ENCODE measurements at regions not wholly inside any gene's neighbourhood (a gene's known extent, or its start where the extent isn't known, plus 50 kb on each side); places are given as distances from the start of the nearest gene placed in this dataset.

DNA sequence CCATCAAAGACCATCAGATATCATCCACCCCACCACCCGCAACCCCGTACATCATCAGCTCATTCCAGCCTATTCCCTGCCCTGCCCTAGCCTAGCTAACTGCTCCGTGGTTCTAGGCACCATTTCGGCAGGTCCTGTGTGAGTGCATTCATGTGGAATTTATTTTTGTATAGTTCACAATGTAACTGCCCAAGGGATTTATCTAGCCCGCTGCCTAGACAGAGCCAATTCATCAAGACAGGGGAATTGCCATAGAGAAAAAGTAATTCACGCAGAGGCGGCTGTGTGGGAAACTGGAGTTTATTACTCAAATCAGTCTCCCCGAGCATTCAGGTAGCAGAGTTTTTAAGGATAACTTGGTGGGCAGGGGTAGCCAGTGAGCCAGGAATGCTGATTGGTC, 109.2 kb upstream of the UBL3 start:
- intact Hi-C loops (cut with micrococcal nuclease): loop anchor here (5.0 kb wide), 1 partner anchor 613 kb away; no protein-coding TSS in a partner anchor

DNA sequence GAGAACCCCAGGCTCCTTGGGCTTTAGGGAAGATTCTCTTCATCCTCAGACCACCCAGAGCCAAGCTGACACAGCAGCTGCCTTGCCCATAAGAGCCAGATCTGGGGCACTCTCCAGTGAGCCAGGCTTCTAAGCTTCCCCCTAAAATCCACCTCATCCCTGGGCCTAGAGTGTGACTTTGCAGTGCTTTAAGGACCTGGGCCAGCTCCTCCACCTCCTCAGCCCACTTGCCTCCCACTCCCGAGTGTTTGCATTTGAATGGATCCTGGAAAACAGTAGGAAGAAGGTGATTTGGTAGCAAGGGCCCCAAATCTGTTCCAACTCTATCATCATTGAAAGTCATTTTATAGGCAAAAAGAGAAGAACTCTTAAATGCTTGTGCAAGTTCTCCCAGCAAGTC, 108.7 kb upstream of the UBL3 start:
- intact Hi-C loops (cut with micrococcal nuclease): loop anchor here (5.0 kb wide), 1 partner anchor 613 kb away; no protein-coding TSS in a partner anchor

DNA sequence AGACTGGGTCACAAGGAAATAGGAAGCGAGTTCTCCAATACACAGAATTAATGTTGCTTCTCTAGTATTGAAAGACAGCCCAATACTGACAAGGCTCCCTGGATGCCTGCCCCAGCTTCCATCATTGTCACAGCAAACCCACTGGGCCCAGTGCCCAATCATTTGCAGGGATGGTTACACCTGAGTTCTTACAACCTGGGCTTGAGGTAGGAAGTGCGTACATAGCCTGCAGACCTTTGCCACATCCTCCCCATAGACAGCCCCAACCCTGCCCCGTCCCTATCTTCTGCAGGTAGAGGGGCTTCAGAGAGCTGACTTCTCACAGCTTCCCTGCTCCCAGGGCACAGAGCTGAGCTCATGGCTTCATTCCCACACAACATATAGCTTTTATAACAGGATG, 108.1 kb upstream of the UBL3 start:
- intact Hi-C loops (cut with micrococcal nuclease): loop anchor here (5.0 kb wide), 1 partner anchor 614 kb away; no protein-coding TSS in a partner anchor

DNA sequence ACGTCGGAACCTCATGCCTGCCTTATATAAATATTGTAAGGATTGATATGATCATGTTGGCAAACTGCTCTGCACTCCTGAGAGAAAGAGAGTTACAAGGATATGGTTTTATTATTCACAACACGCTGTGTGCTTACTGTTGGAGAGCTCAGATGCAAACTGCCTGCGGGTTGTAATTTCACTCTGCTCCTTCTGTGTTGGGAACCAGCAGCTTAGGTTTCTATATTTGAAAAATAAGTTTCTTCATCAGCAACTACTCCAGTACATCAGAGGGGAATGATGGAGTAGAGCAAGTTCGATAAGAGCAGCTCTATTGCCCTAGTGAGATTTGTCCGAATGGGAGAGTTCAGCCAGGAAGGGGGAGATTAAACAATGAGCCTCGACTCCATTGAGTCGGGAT, 106.9 kb upstream of the UBL3 start:
- intact Hi-C loops (cut with micrococcal nuclease): loop anchor here (5.0 kb wide), 1 partner anchor 615 kb away; no protein-coding TSS in a partner anchor

DNA sequence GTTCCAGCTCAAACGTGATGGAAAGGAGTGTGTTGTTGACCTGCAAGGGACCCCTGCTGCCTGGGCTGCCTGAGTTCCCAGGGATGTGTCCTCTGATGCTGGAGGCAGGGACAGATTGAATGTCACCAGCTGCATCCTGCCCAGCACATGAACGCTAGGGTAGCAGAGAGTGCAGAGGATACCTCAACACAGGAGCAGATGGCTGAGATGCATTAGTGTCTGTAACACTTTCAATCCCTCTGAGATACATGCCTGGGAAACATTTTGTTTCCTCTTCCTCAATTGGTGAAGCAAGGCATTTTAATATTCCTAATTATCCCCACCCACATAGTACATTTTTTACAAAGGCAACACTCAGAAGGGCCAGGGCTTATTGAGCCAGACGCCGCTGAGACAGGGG, 106.4 kb upstream of the UBL3 start:
- intact Hi-C loops (cut with micrococcal nuclease): loop anchor here (5.0 kb wide), 1 partner anchor 615 kb away; no protein-coding TSS in a partner anchor

DNA sequence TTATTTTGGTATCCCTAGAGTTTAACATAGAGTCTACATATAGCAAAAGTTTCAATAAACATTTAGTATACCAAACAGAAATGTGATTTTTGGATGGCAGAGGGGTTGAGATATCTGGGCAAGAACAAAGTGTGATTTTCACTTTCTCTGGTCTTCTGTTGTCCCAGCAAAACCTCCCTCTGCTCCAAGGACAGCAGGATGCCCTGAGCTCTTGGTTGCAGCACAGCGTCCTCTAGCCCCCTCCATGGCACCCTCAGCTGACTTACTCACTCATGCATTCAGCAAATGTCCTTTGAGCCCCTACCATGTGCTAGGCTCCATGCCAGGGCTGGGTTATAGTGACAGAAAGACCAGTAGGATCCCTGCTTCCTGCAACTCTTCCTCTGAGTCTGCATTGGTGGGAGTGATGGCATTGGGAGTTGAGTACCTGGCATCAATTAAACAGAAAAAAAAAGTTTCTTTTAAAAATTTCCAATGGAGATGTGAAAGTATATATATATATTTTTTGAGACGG, 104.8 kb upstream of the UBL3 start:
- intact Hi-C loops (cut with micrococcal nuclease): loop anchor here (2.0 to 5.0 kb wide), 2 partner anchors 20 to 617 kb away; no protein-coding TSS in a partner anchor

DNA sequence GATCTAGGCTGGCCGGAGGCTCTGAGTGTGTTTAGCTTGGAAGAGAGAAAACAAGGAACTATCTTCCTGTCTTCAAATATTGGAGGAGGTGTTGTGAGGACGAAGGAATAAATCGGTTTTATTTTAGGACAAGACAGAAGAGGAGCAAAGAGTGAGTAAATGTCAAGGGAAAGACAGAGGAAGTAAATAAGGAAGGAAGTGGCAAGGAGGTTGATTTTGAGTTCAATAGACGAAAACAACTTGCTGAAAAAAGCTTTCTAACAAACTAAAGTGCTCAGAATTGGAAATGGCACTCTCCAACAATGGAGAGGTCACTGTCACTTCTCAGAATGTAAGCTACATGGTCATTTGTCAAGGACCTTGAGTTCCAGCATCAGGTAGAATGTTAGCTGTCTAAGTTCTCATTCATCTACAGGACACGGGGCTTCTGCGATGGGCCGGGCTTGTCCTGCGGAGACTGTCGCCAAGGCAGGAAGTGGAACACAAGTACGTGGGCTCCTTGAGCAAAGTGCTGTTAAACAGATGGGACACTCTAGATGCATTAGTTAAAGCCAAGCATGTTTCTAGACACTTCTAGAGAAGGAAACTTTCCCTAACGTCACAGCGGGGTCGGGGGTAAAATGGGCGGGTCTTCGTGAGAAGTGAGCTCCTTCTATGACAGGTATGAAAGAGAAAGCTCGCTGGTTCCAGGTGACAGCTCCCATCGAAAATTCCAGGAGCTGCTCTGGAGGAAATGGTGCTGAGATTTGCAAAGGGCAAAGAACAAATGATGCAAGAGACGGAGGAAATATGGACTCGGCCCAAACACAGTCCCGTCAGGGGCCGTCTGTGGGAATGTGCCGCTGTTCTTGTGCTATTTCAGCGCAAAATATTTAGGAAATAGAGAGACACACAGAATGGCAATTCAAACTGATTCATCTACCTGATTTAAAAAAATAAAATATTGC, 103.9 kb upstream of the UBL3 start:
- intact Hi-C loops (cut with micrococcal nuclease): loop anchor here (1.0 to 5.0 kb wide), 5 partner anchors 19 to 618 kb away; partner anchors contain the start of gene UBL3

DNA sequence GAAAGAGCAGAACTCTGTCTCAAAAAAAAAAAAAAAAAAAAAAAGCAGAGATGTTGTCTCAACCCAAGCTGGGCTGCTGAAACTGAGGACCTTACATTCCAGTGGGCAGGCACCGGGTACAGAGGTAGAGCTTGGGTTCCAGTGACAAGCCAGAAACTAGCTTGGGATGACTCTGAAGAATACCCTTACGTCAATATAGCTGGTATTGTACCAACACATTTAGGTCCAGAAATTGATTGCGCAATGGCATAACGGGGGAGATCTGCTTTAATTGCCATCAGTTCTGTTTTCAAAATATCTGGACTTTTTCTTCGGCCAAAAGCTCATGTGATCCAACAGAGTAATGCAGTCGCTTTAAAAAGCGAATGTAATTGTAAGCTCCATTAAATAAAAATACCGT, 103.1 kb upstream of the UBL3 start:
- intact Hi-C loops (cut with micrococcal nuclease): no loop called here

DNA sequence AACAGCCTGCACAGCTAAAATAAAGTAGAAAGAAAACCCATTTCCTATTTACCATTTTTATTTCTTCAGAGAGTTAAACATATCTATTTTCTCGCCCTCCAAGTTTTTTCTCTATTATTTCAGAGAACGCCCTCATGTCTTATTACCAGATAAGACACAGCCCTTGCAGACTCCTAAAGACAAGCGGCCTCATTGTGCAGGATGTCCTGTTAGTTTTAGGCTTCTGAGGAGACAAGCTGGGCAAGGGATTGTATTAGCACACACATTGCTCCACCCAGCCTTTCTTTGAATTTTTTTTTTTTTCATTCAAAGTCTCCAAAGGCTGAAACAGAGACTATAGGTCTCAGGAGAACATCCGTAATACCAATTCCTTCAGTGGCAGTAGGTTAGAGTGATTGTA, 101.8 kb upstream of the UBL3 start:
- intact Hi-C loops (cut with micrococcal nuclease): no loop called here

DNA sequence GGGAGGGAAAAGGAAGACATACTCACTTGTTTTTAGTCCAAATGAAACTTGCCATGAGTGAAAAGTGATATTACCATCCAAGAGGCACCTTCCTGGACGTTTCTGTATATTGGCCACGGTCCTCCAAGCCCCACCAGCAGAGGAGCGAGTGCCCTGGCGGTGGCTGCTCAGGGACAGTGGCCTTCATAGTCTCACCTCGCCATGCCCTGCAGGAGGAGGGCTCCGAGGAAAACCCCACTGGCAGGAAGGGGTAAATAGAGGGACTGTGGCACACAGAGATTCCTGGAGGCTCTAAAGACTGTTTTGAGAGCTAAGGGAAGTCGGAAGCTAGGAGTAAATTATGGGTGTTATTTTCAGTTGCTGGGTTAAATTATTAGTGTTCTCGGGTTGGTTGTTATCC, 98.4 kb upstream of the UBL3 start:
- intact Hi-C loops (cut with micrococcal nuclease): no loop called here

DNA sequence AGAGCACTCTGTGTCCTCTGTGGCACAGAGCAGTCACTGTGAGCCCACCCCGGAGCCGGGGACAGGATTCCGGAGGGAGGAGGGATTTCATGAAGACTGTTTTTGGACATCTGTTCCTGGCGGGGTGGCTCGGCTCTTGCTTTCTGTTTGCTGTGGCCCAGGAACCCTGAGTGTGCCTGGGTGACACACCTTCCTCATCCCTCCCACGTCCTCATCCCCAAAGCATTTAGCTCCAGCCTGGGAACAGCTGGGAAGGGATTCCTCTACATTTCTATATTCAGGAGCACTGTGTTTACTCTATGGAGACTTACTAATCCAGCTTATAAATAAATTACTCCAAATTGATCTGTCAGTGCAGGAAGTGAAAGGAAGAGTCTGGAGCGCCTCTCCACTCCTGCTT, 97.8 kb upstream of the UBL3 start:
- intact Hi-C loops (cut with micrococcal nuclease): no loop called here

DNA sequence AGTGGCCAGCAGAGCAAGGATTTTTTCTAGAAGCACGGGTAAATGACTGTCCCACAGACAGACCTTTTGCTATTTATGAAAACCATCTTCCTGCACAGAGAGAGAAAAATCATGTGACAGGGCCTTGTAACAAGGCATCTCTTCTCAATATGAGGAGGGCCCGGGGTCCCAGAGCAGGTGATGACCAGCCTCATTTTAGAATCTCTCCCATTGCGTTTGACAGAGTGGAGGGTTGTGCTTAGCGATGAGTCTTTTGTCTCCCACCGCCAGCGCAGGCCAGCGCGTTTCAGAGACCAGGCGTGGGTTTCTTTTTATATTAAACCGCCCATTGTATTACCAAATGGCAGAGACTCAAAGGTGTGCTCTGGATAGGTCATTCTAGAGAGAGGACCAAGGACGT, 97.4 kb upstream of the UBL3 start:
- intact Hi-C loops (cut with micrococcal nuclease): no loop called here

DNA sequence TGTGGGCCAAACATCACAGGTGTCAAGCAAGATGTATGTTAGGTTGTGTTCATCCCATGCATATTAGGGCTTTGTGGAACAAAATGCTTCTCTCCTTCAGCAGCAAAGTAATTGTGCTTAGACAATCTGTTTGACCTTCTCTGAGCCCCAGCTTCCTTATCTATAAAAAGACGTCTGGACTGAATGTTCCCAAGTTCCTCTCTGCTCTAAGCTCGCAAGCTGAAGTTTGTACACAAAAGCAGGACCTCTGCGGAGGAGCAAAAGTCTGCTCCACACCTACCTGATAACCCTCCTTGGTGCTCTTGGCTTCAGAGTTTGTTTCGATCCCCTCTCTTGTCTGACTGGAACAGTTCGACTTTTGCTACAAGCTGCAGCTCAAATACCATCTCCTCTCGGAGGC, 95.7 kb upstream of the UBL3 start:
- intact Hi-C loops (cut with micrococcal nuclease): no loop called here

DNA sequence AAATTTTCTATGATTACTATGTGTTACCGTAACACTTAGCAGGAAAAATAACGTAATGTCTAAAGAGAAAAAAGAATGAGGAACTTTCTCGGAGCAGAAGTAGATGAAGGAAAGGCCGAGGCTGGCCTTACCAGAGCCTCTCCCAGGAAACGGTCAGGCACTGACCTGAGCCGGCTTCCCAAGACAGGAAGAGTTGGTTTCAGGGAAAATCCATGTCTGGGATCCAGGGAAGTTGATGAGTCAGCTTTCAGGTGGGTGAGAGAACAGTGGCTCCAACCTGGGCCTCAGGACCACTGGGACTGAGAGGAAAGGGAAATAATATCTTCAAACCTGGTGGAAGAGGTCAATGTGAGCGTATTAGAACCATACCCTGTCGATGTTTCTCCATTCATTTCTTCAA, 93.3 kb upstream of the UBL3 start:
- intact Hi-C loops (cut with micrococcal nuclease): no loop called here

DNA sequence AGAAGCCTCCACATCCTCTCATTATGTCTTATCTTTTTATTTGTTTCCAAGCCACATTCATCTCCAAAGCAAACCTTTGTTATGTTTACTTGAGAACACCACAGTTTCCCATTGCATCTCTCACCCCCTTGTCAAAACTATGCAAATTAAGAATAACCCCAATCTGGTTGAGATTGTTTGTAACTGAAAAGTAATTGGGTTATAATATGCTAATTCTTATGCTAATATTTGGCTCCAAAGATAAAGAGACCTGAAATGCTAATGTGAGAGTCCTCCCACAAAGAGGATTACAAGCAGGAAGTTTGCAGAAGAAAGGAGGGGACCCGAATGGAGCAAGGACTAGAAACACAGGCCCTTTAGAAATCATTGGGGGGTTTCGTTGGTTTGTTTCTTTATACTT, 92.9 kb upstream of the UBL3 start:
- intact Hi-C loops (cut with micrococcal nuclease): no loop called here

DNA sequence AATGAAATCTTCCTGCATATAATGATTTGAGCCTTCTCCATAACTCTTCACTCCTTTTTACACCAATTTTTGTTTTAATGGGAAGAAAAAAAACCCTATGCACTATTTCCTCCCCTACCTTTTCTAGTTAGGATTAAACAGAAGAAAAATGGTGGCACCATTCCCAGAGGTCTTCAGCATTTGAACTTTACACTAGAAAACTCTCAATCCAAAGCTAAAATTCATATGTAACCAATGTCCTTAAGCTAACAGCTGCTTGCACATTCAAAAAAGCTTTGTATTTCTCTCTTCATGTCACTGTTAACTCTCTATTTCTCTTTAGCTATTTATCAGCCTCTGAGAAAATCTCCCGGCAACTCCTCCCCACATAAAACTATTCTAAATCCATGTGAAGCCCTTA, 90.3 kb upstream of the UBL3 start:
- intact Hi-C loops (cut with micrococcal nuclease): no loop called here

DNA sequence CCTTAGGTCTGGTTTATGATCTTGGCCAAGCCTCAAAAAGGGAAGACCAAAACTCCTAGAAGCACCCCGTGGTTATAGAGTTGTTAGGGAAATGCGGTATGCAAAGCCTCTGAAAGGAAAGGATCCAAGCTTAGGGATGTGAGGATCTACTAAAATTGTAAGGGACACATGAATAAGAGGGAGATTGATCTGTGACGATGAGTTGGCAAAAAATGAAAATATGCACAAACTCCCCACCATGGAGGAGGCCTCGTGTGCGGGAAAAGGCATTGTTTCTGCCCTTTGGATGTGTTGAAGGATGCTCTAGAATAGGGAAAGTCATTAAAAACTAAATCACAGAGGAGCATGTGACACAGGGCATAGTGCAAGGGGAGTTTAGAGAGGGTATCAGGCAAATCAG, 88.7 kb upstream of the UBL3 start:
- intact Hi-C loops (cut with micrococcal nuclease): loop anchor here (5.0 kb wide), 4 partner anchors 167 to 1802 kb away; partner anchors contain the start of gene PAN3

DNA sequence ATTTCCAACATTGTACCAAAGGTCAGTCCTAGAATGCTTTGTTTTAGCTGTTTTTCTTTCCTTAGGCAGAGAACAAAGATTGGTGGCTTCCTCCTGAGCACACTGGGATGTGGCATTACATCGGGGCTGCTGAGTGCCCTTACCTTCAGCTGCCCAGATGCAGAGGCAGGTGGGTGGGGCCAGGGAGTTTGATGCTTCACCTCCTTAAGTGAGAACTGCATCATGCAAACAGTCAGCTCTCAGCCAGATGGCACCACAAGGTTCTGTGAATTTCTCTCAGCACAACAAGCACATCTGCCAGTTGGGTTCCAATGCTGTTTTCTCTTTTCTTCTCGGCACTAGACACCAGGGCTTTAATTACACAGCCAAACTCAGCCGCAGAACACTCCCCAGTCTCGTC, 87.4 kb upstream of the UBL3 start:
- intact Hi-C loops (cut with micrococcal nuclease): loop anchor here (5.0 kb wide), 4 partner anchors 166 to 1801 kb away; partner anchors contain the start of gene PAN3

DNA sequence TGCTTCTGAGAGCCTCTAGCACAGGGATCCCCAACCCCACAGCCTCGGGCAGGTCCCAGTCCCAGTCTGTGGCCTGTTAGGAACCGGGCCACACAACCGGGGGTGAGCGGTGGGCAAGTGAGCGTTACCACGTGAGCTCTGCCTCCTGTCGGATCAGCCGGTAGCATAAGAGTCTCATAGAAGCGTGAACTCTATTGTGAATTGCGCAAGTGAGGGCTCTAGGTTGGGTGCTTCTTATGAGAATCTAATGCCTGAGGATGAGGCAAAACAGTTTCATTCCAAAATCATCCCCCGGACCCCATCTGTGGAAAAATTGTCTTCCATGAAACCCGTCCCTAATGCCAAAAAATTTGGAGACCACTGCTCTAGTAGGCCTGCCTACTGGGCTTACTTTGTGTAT, 87.0 kb upstream of the UBL3 start:
- intact Hi-C loops (cut with micrococcal nuclease): loop anchor here (5.0 kb wide), 4 partner anchors 165 to 1800 kb away; partner anchors contain the start of gene PAN3

DNA sequence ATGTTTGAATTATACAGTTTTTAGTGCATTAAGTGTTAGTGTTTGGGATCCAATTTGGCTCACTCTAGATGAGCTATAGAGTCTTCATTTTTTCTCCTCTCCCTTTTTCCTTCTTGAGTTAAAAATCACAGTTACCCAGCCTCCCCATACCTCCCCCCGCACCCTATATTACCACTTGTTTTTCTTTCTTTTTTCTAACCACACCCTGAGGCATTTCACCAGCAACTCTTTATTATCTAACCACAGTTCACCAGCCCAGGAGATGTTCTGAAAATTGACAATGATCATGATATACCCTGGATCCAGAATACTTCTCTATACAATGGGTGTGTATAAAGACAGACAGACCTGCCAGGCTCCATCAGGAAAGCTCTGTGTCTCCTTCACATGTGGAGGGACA, 86.5 kb upstream of the UBL3 start:
- intact Hi-C loops (cut with micrococcal nuclease): loop anchor here (5.0 kb wide), 4 partner anchors 165 to 1800 kb away; partner anchors contain the start of gene PAN3

DNA sequence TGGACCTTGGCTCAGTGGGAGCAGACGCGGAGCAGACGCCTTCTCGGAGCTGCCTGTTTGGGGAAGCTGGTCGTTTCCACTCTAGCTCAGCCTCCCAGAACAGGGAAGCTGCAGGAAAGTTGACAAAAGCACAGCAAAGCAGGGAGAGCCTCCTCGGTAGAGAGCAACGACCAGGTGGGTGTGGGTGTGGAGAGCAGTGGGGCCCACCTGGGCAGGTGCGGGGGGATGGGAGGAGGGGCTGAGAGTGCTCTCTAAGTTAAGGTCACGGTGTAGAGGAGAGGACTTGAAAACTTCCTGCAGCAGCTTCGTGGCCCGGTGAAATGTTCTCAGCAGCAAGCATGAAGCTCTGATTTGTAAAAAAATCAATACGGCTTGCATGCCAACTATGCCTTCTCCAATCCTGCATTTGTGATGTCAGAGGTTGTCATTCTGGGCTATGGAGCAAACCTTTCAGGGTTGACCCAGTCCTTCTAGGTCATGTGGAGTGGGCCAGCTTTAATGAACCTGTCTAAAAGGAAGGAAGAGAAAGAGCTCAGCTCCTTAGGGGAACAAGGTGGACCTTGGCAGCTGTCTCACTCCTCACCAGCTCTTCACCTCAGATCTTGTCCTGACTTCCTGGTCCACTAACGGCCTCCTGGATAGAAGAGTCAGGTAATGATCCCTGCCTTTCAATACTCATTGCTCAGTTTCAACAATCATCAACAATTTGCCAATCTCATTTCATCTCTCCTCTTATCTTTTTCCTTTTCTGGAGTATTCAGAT, 85.8 kb upstream of the UBL3 start:
- intact Hi-C loops (cut with micrococcal nuclease): loop anchor here (5.0 kb wide), 4 partner anchors 164 to 1799 kb away; partner anchors contain the start of gene PAN3

Measured in T-helper 1 cell treated with Interleukin-12 subunit alpha and Interleukin-12 subunit beta and Interleukin-4 antibody, amounts not matched to agents 30 ng/mL and 1 ng/mL, for 36 hours (primary cell).